Fibroblast of skin of back (primary cell): ENCODE measurements at regions not wholly inside any gene's neighbourhood (a gene's known extent, or its start where the extent isn't known, plus 50 kb on each side); places are given as distances from the start of the nearest gene placed in this dataset.
A peak's percentile ranks its signal among the peaks of the same experiment; 100 is the strongest.
"Not testable (repeated sequence)": the region's sequence is repeated elsewhere in the genome, so short reads cannot be mapped to it uniquely, and the experiment has no call there.

Experiments
- DNase-seq: peaks from one replicate; pipeline ENCODE4 v3.0.0-alpha.2; 2013

DNA sequence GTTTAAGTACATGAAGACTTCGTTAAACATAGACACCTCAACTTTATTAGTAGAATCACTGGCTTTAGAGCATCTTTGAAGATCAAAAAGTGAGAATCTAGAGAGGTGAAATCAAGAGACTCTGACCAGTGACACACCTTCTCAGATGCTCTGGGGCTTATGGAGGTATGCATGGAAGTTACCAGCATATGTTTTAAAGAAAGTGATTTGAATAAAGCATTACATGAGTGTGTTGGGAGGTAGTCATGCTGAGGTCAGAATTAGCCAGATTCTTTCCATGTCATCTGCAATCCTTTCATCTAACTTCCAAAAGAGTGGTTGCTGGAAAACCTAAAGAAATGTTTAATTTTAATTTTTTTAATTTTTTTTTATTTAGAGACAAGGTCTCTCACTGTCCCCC lies 658.0 kb upstream of the GOLIM4 start:
- DNase-seq = no peak

DNA sequence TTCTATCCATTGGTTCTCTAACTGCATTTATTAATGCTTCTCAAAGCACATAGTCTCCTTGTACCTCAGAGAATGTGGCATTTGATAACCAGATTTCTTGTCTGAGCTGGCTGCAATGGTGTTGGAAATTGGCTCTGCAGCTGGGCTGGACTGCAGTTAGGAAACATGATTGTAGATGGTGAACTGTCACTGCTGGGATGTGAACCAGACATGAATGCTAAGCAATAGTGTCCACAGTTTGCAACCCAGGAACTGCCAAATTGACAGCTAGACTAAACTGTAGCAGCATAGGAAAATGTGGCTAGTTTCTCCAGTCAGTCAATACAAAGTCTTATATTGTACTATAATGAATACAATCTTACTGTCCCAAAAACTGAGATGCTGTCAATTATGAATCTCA lies 656.6 kb upstream of the GOLIM4 start:
- DNase-seq = no peak

DNA sequence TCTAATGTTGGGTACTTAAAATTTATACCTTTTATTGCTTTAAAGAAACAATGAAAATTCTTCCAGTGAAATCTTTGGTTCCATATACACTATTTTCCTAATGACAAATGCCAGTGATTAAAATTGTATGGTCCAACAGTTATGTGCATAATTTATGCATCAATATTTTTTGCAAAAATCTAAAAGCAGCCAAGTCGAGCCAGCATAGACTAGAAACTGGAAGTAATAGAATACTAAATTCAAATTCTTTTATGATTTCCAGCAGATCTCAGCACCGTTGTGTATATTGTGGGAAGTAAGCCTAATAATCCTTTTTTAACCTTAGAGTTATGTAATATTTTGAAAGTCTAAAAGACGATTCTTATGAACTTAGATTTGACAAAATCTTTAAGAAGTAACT lies 652.0 kb upstream of the GOLIM4 start:
- DNase-seq = no peak

DNA sequence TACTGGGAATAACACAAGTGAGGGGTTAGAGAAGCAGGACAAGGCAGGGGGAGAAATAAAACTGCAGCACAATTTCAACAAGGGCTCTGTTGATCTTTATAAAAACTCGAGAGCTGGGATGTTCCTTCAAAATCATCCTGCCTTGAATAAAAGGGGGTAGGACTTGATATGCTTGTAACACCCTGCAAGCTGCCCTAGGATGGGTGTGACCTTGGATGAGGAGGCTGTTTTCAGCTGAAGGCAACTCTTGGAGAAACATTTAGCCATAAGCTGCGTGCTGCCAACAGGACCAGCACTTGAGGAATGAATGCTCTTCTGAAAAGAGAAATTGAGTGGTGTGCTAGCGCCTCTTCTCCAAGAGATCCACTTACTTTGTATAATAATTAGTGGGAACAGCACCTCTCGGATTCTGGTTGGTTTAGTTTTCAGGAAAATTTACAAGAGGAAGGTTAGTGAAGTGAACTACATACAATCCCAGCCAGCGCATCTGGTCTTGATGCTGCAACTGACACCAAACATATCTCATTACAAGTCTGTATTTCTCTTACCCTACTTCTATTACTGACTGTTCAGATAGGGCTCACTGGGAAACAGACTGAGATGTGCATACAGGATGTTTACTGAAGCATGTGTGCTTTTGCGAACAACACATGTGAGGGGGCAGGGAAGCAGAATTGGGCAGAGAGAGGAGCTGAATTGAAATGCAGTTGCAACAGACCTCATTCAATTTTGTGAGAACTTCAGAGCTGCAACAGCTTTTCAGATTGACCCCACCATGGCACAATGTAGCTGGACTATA lies 643.0 kb upstream of the GOLIM4 start:
- no peak for DNase-seq

DNA sequence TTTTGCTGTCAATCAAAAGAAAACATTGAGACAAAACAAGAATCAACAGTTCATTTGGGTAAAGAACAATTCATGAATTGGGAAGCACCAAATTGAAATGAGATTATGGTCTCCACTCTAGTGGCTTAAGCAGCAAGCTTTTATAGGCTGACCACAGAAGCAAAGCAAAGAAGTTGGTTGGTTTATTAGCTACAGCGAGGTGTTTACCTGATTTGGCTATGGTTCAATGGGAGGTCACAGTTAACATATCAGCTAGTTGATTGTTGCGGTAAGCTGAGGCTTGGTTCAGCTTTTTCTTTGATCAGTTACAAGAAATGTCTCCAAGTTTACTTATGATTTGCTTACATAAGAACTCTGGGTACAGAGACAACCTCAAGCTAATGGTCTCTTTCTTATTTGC lies 640.5 kb upstream of the GOLIM4 start:
- DNase-seq = no peak

DNA sequence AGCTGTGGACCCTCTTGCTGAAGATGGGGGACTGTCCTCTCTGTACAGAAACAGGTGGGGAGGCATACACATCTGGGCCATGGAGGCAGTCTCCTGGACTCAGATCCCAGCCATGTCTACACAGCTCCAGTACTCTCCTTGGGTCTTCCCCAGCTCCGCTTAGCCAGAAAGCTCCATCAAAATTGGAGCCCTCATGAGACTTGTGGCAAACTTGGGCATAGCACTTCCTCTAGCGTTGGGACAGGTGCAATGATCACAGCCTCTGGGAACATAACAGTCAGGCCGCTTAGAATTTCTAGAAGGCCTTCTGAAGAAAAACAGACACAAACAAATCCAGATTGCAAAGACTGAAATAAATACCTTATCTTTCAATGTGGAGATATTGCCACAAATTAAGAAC lies 634.3 kb upstream of the GOLIM4 start:
- DNase-seq = no peak

DNA sequence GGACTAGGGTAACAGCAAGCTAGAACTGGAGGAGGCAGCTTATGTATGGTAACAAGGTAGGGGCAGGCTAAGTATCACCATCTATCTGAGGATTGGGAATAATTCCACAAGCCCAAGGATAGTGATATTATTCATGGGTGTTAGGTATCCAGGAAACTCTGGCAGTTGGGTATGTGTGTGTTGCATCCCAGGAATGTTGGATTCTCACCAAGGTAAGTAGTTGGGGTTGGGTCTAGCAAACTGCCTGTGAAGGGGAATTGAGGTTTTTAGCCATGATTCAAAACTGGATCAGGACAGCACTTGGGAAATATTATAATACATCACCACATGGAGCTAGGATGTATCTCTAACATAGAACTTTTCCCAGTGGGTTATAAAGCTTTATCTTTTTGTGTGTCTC lies 626.4 kb upstream of the GOLIM4 start:
- peak; percentile 76 for DNase-seq

DNA sequence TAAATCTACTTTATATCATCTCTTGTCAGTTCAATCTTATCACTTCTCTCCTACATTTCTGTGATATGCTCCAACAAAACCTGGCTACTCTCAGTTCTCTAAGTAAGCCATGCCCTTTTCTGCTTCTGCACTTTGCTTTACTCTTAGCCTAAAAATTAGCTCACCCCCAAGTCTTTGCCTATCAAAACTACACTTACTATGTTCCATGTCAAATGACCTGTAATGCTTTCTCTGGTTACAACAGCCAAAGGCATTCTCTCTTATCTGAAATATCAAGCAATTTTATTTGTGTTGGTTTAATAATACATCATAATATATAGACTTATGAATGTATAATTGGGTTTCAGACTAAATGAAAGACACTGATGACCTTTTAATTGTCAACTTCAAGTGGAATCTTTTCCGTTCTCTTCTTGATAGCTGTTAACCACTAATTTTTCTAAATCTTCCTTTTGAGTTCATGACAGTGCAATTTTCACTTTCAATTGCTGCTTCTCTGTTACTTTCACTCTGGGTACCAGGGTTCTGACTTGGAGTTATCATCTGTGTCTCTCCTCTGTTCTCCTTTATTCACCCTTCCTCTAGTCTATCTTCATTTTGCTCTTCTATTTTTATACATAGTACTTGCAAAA lies 619.0 kb upstream of the GOLIM4 start:
- no peak for DNase-seq

DNA sequence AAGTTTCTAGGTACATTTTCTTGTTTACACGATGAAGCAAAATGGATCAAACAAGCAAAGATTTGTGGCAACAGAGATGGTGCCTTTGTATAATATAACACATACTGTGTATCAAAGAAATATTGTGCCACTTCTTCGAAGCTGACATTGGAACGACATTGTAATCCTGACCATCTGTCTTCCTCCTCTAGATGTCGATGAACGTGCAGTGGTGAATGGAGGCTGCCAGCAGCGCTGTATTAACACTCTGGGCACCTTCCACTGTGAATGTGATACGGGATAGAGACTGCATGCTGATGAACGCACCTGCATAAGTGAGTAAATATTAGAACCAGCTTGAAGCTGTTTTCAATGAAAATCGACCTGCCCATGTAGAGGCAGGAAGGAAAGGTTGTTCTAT lies 613.3 kb upstream of the GOLIM4 start:
- DNase-seq = no peak

DNA sequence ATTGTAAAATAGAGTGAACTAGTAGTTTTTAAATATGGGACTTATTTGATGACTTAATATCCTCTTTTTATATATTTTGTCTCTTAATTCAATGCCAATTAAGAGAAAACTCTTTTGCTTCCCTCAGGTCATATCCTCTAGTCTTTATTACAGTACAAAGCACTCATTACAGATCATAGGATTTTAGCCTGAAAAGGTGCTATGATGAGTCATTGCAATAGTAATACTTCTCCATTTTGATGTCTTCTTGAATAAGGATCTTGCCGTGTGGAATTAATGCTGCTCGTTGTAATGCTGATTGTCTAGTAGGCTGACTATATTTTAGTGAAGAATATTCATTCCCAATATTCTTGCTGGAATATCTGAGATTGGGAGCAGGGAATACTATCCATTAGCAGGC lies 612.2 kb upstream of the GOLIM4 start:
- DNase-seq = no peak

DNA sequence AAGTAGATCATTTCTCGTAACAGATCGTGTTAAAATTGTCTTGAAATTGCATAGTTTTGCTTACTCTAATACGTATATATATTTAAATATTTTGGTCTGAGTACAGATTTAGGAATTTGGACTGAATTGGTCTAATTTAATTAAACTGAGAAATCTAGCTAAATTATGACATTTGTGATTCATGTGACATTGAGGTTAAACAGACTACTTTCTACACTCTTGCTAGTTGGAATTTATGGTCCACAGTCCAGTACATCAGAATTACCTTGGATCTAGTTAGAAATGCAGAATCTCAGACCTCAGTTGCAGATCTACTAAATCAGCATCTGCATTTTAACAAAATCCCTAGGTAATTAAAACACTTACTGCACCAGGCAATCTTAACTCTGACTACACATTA lies 609.7 kb upstream of the GOLIM4 start:
- DNase-seq = no peak

DNA sequence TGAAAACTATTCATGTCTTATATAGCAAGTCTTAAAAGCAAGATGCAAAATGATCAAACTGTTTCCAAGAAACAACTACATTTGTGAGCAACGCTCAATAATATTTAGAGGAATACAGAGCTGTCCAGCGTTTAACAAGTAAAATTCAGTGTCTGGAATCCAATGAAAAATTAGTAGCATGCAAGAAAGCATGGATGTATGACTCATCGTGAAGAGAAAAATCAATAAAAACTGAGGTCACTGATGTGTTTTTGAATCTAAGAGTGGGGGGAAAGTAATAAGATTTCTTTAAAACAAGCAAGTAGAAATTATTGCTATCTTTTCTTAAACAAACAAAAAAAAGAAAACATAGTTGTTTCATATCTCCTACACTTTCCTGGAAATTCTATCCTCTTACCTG lies 600.3 kb upstream of the GOLIM4 start:
- no peak for DNase-seq

DNA sequence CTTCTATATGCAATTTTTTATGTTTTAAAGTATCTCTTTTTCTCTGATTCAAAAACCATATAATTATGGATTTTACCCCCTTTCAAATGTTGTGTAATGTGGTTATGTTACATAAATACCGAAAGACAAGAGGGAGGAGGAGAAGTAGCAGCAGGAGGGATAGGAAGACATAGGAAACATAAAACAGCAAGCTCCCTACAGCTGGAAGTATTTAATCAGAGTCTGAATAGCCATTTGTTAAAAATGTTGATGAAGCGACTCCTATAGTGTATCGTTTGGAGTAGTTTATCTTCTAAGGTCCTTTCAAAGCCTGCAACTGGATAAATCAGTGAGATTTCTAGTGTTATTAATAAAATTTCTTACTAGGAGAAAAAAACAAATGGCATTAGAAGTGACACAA lies 598.1 kb upstream of the GOLIM4 start:
- DNase-seq = no peak

DNA sequence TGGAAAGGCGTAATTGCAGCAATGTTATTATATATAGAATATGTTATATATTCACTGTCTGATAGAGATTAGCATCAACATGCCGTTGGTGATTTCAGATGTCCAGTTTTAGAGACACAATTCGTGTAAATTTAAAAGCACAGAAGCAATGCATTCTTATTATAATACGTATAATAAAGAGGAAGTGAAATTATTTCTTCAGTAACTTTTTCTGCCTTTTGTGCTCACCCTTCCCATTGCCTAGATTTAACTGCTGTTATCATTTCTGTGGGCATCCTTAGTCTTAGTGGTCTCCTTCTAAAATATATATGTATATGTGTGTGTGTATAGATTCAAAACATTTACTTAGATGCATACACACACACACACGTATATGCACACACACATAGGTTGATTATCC lies 592.5 kb upstream of the GOLIM4 start:
- DNase-seq = no peak

DNA sequence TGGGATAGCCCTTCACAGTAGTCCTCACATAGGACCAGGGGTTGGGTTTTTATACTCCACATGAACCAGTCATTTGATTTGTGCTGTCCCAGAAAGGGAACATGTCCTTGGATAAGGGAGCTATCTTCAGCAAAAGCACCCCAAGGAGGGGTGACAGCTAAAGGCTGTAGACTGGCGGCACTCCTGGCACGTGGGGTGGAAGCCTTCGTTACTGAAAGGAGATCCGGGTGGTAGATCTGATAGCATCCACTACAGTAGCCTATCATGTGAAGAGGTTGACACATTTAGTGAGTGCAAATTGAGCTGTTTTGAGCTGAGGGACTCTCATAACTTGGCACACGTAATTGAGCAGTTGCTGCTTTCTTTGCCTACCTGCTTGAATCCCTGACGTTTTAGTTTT lies 588.8 kb upstream of the GOLIM4 start:
- no peak for DNase-seq

DNA sequence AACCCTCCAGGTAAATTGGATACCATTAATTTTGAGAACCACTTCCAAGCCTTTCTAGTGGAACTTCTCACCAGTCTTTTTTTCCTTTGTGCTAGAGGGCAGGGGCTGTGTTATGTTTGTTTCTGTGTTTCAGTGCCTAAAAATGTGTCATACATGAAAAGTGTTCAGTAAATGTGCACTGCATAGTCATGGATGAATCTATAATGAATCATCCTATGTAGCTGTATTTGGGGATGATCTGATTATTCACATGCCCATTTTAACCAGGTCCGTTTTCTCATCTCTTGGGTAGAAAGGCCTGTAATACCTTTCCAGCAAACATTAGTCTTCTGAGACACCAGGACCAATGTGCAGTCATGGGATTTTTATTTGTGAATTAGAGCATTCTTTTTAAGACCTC lies 583.0 kb upstream of the GOLIM4 start:
- peak; percentile 3 for DNase-seq

DNA sequence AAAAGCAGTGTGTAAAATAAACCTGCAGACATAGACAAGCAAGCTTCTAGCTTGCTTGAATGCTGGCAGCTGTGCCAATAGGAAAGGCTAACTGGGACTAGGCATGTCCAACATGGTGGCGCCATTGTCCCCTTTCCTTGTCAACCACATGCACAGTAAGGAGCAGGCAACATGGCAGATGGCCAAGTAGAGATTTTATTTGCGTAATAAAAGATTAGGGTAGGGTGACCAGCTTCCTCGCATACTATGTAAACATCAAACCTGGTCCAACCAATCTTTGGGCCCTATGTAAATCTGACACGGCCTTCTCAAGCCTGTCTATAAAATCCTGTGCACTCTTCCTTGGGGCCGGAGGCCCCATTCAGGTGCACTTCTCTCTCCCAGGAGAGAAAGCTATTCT lies 575.4 kb upstream of the GOLIM4 start:
- no peak for DNase-seq

DNA sequence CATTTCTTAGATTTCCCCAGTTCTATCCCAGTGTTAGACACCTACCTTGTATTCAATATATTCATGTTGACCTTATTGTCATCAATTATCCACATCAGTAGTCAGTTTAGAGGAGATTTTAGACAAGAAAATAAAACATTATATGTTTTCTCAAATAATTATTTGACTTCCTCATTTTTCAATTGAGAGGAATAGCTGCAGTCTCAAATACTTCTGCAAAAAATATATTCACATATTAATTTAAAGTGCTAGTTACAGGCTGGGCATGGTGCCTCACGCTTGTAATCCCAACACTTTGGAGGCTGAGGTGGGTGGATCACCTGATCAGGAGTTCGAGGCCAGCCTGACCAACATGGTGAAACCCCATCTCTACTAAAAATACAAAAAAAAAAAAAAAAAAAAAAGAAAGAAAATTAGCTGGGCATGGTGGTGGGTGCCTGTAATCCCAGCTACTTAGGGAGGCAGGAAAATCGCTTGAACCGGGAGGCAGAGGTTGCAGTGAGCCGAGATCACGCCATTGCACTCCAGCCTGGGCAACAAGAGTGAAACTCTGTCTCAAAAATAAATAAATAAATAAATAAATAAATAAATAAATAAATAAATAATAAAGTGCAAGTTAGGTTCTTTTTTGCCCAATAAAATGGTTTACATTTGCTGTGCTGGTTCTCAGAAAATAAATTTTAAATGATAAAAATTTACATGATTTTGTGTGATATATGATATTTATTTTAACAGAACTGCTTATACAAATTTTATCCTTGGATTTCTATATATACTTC lies 565.3 kb upstream of the GOLIM4 start:
- not testable (repeated sequence) for DNase-seq

DNA sequence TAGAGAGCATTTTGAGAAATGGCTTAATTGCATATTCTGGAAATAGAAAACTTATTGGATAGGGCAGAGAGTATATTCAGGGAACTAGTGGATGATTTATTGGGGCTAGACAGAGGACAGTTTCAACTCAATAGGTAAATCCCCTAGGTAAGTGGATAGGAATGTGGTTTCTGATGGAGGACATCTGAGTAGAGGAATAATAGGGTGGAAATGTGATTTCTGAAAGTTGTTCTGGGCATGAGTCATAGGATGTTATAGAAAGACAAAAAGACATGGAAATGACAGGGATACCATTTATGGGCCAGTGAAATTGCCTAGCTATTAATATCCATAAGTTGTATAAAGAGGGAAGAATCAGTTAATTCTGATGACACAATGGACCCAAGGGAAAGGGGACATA lies 563.3 kb upstream of the GOLIM4 start:
- peak; percentile 11 for DNase-seq

DNA sequence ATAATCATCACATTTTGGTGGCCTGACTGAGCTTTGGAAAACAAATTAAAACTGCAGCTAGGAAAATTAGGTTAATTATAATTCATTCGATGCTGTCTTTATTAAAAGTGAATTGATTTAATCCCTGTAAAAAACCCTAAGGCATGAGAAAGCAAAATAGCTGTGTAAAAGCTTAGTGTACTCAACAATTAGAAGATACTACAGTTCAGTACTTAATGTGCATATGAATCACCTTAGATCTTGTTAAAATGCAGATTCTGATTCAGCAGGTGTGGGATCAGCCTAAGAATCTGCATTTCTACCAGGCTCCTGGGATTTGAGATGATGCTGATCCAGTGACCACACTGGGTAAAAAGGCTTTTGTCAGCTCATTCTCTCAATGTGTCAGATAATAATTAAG lies 559.9 kb upstream of the GOLIM4 start:
- no peak for DNase-seq

DNA sequence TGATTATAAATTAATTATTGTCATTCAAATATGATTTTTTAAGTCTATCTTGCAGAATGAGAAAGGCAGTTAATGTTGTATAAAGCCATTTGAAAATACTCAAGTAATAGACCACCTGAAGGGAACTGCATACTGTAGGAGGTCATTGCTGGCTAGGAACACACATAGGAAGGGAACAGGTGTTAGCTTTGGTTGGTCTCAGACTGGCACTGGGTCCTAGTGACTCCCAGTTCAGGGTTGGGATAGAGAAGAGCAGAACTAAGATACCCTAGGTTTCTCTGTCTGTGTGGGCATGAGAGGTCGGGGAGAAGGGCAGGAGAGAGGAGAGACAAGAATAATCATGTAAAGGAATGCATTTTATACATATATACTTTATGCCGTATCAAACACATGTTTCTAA lies 559.0 kb upstream of the GOLIM4 start:
- DNase-seq = no peak

DNA sequence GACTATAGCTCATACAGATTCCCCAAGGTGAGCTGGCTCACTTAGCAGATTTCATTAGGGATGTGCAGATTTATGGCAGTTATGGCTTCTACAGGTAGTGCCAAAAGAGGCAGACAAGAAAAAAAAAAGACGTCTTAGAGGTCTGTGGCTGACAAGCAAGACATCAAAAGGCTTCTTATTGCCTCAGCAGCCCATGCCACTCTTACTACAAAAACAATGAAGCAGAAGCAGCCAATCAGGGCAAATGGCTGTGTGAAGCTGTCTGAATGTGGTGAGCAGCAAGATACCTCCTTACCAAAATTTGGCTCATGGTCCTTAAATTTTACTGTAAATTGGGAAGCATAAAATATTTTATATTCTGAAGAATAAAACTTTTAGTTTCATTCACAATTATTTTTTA lies 557.5 kb upstream of the GOLIM4 start:
- DNase-seq = no peak

DNA sequence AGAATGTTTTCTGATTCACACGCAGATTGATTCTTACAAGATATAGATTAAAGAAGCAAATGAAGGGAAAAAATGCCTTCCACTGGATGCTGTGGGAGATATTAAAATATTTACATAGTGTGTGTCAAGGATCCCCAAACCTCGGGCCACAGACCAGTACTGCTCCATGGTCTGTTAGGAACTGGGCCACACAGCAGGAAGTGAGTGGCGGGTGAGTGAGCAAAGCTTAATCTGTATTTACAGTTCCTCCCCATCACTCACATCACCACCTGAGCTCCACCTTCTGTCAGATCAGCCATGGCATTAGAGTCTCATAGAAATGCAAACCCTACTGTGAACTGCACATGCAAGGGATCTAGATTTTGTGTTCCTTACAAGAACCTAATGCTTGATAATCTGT lies 552.6 kb upstream of the GOLIM4 start:
- no peak for DNase-seq

DNA sequence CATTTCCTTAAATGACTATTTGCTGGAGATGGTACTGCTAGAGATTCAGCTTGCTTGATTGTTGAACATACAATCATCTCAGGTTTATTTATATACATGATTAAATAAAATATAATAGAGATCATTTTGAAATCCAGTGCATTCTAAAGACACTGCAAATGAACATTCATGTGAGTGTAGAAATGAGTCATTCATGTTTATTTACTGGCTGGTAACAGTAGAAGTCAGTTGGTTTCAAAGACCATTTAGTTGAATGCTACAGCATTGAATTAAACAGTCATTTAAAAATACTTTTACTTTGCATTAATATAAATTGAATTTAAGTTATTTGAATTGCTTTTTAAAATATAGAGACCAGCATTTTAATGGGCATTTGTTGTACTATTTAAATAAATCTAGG lies 551.9 kb upstream of the GOLIM4 start:
- no peak for DNase-seq
